ENCODE measurements at regions not wholly inside any gene's neighbourhood (a gene's known extent, or its start where the extent isn't known, plus 50 kb on each side); places are given as distances from the start of the nearest gene placed in this dataset.

- TF ChIP-seq CTCF (conservative IDR thresholded peaks at IDR 0.05 in 1 of 2, IDR thresholded peaks at IDR 0.05 in 1 of 2; ENCODE audit: low read depth in 1 of 2, low read length in 2 of 2) (no peak), EZH2 (IDR thresholded peaks at IDR 0.05; ENCODE audit: low read length, missing control alignments) (no peak)
These were observed 427.9 kb upstream of the ADAMTSL1 start for GRCh38 chr9:18046068-18046467.
